Colonic mucosa (tissue), 4 donors: ENCODE measurements at regions not wholly inside any gene's neighbourhood (a gene's known extent, or its start where the extent isn't known, plus 50 kb on each side); places are given as distances from the start of the nearest gene placed in this dataset.

Experiments
- DNase-seq: peaks from one replicate; pipeline ENCODE4 v3.0.0-alpha.2; 2020
- H3K27ac ChIP-seq: fragments of 200-600 bp; one replicate; pipeline ENCODE4 v1.8.0; 2021
- H3K27me3 ChIP-seq: fragments of 200-600 bp; one replicate; pipeline ENCODE4 v1.8.0; 2021
- H3K36me3 ChIP-seq: fragments of 200-600 bp; one replicate; pipeline ENCODE4 v1.8.0; 2021
- H3K4me1 ChIP-seq: fragments of 200-600 bp; one replicate; pipeline ENCODE4 v1.8.0; 2021; ENCODE audit warnings: mild to moderate bottlenecking
- H3K4me3 ChIP-seq: fragments of 200-600 bp; one replicate; pipeline ENCODE4 v1.8.0; 2021
- H3K9ac ChIP-seq, 2 donors: one replicate each; pipeline ENCODE4 v1.7.0; 2013; ENCODE audit warnings: control low read depth in 2 of 2, low read depth in 2 of 2, low read length in 2 of 2
- H3K9me3 ChIP-seq: fragments of 200-600 bp; one replicate; pipeline ENCODE4 v1.8.0; 2021
- intact Hi-C: fragments of 100-400 bp; cut with DNase I; formaldehyde crosslinking; loops from one replicate; pipeline ENCODE4 v1.14.1; 2022
- TF ChIP-seq, protein P1 (sequence below): fragments of 200-600 bp; IDR thresholded peaks from one replicate; pipeline ENCODE4 v1.8.0; 2022; ENCODE audit warnings: antibody characterized with exemption, mild to moderate bottlenecking
- donor health status: healthy.
- donor health status: DM: no; HTN: no; CAD: no.
- donor health status: DM: no; HTN: no; CAD: no.

DNA sequence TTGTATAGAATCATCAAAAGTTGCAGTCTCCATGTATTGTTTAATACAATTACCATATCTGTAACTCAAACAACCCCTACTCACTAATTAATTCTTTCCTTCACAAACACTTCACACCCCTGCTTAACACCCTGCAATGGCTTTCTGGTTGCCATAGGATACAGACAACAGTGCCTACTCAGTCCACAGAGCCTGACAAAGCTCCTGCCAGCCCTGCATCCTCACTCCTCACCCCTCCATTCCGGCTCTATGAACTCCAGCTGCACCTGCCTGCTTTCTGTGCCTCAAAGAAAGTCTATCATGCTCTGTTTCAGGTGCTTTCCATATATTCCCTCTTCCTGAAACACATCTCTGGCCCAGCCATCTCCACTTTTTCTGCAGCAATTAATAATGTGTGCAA, 253.4 kb downstream of the HACE1 start:
- Histone ChIP-seq H3K27ac (no peak overlapping the region), H3K36me3 (no peaks in the 10 kb centered on the region), H3K4me3 (no peak overlapping the region), H3K27me3 (no peaks in the 10 kb centered on the region), H3K9me3 (no peaks in the 10 kb centered on the region), H3K4me1 (no peaks in the 10 kb centered on the region), H3K9ac (no peak overlapping the region)
- DNase-seq, result no peak
- intact Hi-C loops, result no loop called here
- TF ChIP-seq, protein P1, sequence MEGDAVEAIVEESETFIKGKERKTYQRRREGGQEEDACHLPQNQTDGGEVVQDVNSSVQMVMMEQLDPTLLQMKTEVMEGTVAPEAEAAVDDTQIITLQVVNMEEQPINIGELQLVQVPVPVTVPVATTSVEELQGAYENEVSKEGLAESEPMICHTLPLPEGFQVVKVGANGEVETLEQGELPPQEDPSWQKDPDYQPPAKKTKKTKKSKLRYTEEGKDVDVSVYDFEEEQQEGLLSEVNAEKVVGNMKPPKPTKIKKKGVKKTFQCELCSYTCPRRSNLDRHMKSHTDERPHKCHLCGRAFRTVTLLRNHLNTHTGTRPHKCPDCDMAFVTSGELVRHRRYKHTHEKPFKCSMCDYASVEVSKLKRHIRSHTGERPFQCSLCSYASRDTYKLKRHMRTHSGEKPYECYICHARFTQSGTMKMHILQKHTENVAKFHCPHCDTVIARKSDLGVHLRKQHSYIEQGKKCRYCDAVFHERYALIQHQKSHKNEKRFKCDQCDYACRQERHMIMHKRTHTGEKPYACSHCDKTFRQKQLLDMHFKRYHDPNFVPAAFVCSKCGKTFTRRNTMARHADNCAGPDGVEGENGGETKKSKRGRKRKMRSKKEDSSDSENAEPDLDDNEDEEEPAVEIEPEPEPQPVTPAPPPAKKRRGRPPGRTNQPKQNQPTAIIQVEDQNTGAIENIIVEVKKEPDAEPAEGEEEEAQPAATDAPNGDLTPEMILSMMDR, result no peak

DNA sequence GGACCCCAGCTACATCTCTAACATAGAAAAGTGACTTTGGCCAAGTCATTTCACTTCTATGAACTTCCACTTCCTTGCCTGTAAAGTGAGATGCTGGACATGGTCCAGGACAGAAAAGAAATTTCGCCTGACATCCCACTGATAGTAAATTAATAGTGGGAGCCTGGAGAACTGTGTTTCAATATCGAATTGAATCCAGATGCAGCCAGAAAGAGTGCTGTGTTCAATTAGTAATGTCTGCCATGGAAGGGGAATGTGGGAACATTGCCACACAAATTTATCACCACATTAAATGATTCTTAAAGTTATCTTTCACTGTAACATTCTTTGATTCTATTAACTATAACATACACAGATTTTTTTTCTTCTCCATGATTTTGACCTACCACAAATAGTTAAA, 255.0 kb downstream of the HACE1 start:
- Histone ChIP-seq H3K4me1 (no peaks in the 10 kb centered on the region), H3K27ac (no peak overlapping the region), H3K9me3 (no peaks in the 10 kb centered on the region), H3K4me3 (no peak overlapping the region), H3K36me3 (no peaks in the 10 kb centered on the region), H3K9ac (no peak overlapping the region), H3K27me3 (no peaks in the 10 kb centered on the region)
- TF ChIP-seq, protein P1, result no peak
- intact Hi-C loops, result no loop called here
- no peak for DNase-seq

DNA sequence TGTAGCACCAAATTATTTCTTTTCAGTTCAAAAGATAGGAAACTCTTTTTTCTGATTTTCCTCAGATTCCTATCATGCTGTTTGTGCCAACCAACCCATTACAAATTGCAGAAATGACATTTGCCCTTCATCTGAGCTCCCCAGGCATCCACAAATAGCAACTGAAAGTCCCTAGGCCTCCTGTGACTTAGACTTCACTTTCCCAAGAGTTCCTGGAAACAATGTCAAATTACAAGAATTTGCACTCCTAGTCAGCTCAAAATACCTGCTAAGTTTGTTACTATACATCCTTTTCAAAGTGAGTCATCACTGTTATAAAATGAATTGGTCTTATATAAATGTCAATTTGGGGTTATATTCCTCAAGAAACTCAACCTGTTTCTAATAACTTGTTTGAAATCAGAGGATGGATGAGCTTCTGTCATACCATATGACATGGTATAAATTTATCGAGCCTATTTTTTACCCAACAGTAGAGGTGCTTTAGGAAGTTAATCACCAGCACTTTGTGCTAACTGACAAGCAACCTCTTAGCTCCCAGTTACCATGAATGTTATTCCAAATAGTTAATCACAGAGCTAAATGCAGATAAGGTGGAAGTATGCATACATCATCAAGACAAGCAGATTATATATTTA, 256.5 kb downstream of the HACE1 start:
- Histone ChIP-seq H3K4me3 (no peak overlapping the region), H3K27ac (no peak overlapping the region), H3K36me3 (no peaks in the 10 kb centered on the region), H3K9me3 (no peaks in the 10 kb centered on the region), H3K4me1 (no peaks in the 10 kb centered on the region), H3K9ac (no peak overlapping the region), H3K27me3 (no peaks in the 10 kb centered on the region)
- TF ChIP-seq, protein P1, result no peak
- intact Hi-C loops, result no loop called here
- DNase-seq, result no peak

DNA sequence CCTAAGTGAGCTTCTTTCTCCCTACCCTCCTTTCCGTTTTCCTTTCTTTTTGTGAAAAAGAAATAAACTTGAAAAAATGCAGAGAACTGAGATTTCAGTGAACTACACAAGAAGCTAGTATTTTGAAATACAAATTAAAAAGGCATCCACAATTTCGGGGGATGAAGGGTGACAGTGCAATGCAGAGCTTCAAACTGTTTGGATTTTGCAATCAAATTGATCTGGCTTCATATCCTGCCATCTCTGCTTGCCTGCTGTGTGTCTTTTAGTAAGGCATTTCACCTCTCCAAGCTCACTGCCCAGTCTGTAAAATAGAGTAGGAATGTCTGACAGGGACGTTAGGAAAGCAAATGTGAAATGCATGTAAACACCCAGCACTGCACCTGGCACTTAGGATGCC, 258.0 kb downstream of the HACE1 start:
- TF ChIP-seq, protein P1, result no peak
- H3K9ac ChIP-seq, result no peak overlapping the region
- H3K27ac ChIP-seq, result no peak overlapping the region
- no peaks in the 10 kb centered on the region for H3K36me3 ChIP-seq
- intact Hi-C loops, result no loop called here
- no peak overlapping the region for H3K4me3 ChIP-seq
- no peak for DNase-seq
- H3K9me3 ChIP-seq, result no peaks in the 10 kb centered on the region
- H3K4me1 ChIP-seq, result no peaks in the 10 kb centered on the region
- no peaks in the 10 kb centered on the region for H3K27me3 ChIP-seq

DNA sequence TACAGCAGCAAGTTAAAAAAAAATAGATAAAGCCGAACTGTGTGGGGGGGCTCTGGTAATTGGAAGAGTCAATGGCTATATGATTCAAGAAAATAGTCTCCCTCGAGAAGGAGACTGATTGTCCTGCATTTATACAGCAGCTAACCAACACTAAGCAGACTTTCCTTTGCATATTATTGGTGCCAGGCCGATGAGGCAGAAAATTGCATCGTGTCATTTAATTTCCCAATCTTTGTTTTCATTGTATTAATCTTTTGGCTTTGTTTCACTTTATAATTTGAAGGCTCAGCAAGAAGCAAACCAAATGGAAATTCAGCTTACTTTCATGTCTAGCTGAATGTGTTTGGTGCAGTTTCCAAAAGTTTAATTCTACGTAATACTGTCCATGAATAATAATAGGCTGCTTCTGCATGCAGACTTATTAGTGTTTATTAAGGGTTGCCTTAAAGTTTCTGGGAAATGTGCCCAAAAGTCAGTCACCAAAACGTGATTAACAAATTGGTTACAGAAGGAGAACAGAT, 258.5 kb downstream of the HACE1 start:
- H3K4me3 ChIP-seq, result no peak overlapping the region
- no peak overlapping the region for H3K9ac ChIP-seq
- H3K27ac ChIP-seq, result no peak overlapping the region
- no peaks in the 10 kb centered on the region for H3K27me3 ChIP-seq
- H3K4me1 ChIP-seq, result no peaks in the 10 kb centered on the region
- no peaks in the 10 kb centered on the region for H3K9me3 ChIP-seq
- no peak for DNase-seq
- intact Hi-C loops, result no loop called here
- TF ChIP-seq, protein P1, result no peak
- no peaks in the 10 kb centered on the region for H3K36me3 ChIP-seq
